Transverse colon (tissue), 3 donors: ENCODE measurements at regions not wholly inside any gene's neighbourhood (a gene's known extent, or its start where the extent isn't known, plus 50 kb on each side); places are given as distances from the start of the nearest gene placed in this dataset.

ENCODE experiments used
- POLR2A ChIP-seq: fragments of 450-650 bp; IDR thresholded peaks from one replicate; pipeline ENCODE4 v1.6.1; 2016; ENCODE audit warnings: antibody characterized with exemption, mild to moderate bottlenecking, moderate library complexity
- POLR2AphosphoS5 ChIP-seq, 3 donors: sonication (generic); formaldehyde crosslinking; IDR thresholded peaks; one replicate each; pipeline ENCODE4 v1.6.1; 2016; ENCODE audit warnings: antibody characterized with exemption in 3 of 3

DNA sequence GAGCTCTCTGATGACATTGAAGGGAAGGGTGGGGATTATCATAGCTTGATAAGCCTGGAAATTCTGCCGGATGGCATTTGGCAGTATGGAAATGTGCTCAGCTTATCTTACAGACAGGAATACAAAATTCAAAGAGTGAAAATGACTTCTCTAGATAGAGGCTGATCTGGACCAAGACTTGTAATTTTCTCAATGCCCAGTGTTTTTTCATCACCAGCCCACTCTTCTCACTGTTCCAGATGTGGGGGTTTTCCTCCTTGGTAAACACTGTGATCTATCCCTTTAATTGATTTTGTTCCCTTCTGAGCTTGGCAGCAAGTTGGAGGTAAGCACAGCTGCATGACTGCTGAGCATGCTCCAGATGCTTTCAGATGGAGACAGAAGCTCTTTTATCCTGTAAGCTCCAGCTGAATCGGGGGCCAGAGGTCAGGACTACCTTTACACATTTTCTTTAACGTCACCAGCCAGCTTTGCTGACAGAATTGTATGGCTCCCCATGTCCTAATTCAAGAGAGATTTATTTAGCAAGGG lies 287.4 kb upstream of the TCF4 start:
- TF ChIP-seq POLR2AphosphoS5 (IDR thresholded peaks at IDR 0.05) (no peak), POLR2A (no peak)
